COLO829 (cell line): ENCODE measurements at regions not wholly inside any gene's neighbourhood (a gene's known extent, or its start where the extent isn't known, plus 50 kb on each side); places are given as distances from the start of the nearest gene placed in this dataset.
"Not testable (repeated sequence)": the region's sequence is repeated elsewhere in the genome, so short reads cannot be mapped to it uniquely, and the experiment has no call there.

Experiments
- DNase-seq: peaks from one replicate; pipeline ENCODE4 v3.0.0; 2012; ENCODE audit warnings: low spot score

DNA sequence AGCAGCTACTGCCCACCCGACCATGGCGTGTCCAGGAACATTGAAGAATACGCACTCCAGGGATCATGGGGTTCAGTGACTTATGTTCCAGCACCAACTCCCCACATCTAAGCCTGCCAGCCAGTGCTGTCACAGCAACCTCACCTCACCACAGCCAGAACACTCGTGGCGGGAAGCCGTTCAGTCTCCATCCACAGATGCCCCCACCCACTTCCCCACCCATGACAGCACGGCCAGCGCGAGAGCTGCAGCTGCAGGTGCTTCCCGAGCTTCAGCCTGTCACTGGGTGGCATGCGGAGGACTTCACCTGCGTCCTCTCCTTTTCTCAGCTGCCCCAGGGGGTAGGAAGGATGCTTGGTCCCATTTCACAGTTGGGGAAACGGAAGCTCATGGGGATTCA, 50.3 kb downstream of the RBFOX3 start:
- DNase-seq, result no peak

DNA sequence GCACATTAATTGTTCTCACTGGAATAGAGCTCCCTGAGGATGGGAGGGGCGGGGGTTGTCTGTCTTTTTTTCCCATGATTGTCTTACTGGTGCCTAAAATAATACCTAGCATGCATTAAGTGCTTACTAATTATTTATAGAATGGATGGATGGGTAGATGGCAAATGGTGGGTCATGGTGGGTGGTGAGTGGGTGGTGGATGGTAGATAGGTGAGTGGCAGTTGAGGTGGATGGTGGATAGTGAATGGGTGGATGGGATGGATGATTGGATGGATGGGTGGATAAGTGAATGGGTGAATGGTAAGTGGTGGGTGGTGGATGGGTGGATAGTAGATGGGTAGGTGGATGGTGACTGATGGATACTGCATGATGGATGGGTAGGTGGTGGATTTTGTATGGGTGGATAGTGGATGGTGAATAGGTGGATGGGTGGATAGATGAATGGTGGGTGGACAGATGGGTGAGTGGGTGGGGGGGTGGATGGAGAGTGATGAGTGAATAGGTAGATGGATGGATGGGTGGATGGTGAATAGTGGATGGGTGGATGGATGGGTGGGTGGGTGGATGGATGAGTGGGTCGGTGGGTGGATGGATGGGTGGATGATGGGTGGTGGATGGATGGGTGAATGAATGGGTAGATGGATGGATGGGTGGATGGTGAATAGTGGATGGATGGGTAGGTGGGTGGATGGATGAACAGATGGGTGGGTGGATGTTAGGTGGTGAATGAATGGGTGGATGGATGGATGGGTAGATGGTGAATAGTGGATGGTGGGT, 51.6 kb downstream of the RBFOX3 start:
- no peak for DNase-seq

DNA sequence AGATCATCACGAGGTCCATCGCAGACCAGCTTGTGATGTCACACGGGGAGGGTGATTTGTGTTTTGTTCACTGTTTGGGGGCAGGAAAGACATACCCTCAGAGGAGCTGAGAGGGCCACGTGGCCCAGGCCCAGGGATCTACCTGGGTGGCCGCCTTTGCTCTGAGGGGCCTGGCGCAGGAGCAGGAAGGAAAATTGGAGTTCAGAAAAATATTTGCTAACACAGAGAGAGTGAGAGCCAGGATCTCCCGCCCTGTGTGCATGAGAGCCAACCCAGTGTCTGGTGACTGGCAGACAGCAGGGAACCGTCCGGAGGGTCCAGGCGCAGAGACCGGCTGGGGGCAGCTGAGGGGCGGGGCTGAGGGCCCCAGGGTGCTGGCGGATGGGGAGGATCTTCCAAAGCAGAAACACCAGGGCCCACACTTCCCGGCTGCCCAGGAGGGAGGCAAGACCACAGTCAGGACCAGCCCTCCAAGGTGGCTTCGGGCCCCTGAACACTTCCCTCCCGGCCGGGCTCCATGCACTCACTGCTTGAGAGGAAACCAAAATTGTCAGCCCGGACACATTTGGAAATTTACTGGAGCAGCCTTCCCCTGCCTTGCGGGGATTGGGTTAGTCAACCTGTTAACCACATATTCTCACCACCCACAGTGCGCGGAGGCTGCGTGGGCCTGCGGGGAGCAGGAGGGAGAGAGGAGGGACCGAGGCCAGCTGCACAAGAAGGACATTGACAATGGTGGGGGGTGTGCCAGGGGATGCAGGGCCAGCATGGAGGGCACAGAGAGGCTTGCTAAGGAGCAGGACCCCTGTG, 52.6 kb downstream of the RBFOX3 start:
- no peak for DNase-seq

DNA sequence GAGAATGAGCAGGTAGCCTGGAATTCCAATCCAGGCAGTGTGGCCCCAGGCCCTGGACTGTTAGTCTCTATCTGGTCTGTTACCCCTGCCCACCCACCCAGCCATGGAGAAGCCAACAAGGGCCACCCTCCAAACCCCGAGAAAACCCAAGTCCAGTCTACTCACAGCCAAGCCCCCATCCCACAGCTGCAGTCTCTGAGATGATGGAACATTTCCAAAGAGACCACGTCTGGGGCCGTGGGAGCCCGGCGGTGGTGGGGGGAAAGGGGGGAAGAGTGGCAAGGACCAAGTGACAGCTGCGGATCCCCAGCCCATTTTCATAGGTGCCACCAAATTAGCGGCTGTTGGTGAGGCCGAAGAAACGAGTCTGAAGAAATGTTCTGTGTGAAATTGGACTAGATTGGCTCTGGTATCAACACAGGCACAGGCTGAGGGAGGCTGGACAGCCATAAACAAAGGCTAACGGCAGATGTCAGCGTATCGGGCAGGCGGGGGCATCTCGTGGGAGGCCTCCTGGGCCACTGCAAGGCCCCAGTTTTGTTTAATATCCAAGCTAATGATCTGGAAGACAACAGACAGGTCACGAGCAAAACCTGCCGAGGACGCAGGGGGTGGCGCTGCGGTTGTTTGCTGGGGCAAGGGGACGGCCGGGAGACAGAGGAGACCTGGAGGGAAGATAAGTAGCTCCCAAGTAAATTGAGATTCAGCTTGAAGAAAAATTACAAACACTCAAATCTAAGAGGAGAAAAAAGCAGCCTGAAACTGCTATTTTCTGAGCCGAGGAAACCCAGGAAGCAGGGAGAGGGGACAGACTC, 53.4 kb downstream of the RBFOX3 start:
- DNase-seq, result no peak

DNA sequence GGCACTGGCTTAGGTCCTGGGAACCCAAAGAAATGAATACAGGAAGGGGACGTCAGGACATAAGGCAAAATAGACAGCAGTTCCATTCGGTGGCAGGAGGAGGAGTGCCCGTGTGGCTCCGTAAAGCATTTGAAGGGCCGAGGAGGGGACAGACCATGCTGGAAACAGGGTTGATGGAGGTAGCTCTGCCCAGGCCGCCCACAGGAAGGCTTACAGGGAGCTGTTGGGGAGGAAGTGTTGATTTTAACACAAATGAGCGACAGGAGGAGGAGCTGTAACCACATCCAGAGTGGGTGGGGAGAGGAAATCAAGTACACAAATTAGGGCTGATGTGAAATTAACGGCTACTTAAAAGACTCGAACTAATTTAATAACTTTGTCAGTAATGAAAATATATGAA, 54.6 kb downstream of the RBFOX3 start:
- no peak for DNase-seq

DNA sequence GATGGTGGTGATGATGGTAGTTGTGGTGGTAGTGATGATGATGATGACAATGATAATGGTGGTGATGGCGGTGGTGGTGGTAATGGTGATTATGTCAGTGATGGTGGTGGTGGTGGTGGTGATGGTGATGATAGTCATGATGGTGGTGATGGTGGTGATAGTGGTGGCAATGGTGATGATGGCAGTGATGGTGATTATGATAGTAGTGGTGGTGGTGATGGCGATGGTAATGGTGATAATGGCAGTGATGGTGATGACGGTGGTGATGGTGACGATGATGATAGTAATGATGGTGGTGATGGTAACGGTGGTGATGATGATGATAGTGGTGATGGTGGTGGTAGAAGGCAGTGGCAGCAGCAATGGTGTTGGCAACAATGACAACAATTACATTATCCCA, 55.3 kb downstream of the RBFOX3 start:
- DNase-seq, result no peak

DNA sequence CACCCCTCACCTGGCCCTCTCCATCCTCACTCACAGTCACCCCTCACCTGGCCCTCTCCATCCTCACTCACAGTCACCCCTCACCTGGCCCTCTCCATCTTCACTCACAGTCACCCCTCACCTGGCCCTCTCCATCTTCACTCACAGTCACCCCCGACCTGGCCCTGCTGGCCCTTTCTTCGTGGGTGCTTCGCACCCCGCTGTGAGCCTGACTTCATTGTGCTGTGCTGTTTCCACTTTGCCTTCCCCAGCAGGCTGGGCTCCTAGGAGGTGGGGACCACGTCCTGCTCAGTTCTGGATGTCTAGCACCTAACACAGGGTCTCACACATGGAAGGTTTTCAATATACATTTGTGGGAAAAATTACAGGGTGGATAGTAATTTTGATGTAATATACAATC, 56.5 kb downstream of the RBFOX3 start:
- DNase-seq, result not testable (repeated sequence)

DNA sequence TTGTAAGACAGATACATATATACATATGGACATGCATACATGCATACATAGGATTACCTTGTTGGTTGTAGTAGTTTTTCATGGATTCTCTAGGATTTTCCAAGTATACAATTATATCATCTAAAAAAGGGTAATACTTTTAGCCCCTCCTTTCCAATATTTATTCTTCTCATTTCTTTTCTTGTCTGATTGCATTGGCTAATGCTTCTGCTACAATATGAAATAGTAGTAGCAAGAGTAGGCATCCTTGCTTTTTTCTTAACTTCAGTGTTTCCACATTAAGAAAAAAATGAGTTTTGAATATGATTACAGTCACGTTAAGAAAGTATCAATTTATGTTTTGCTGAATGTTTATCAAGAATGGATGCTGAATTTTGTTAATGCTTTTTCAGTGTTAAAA, 58.0 kb downstream of the RBFOX3 start:
- DNase-seq, result no peak

DNA sequence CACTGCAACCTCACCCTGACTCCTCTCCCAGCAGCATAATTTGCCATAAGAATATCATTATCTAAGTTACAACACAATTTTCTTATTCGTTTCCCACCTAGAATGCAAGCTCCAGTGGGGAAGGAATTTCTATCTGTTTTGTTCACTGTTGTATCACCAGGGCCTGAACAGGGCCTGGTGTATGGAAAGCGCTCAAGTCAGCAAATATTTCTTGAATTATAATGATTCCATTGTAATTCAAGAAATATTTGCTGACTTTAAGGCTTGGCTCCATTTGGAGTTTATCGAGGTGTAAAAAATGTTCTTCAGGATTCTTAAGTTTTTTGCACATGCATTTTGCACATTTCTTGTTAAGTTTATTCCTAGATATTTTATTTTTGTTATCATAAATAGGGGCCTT, 58.4 kb downstream of the RBFOX3 start:
- DNase-seq, result no peak

DNA sequence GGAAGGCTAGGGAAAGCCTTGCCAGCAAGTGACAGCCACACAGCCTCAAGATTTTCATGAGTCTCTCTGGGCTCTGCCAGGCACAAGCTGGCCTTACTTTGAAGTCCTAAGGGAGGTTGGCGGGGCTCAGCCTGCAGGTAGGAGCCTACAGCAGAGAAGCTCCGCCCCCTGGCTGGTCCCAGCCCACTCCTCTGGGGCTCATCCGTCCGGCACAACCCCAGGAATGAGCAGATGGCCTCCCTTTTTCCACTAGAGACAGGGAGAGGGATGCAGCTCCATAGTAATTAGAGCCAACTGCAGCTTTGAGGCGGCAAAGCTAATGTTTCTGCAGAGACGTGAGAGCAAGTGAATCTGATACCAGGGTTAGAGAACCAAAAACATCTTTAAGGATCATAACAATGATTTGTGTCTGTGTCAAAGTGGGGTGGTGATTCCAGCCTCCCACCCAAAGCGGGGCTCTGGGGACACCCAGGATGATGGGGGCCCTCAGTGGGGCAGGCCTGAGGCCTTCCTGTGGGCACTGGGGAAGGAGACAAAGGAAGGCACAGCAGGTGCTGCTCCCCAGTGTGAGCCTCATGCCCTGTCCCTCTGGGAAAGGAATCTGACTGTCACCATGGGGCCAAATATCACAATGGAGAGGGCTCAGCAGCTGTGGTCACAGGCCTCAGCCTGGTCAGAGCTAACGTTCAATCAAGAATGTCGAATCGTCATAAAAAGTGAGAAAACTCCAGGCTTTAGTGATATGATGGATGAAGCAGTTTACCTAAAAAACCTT, 61.5 kb downstream of the RBFOX3 start:
- no peak for DNase-seq

DNA sequence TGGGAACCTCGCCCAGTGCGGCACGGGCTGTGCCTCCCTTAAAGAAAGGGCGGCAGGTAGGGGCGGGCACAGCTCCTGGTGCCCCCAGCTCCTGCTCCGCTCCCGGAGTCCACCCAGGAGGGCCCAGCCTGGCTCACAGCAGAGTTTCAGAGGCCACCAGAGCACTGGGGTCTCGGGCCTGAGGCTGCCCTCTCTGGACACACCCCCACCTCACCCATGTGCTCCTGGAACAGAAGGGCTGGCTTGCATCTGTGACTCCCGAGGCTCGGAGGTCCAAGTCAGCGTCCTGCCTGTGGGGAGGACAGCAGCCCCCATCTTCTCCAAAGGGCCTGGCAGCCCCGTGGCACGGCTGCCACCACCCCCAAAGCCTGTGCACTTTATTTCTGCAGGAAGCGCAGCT, 62.7 kb downstream of the RBFOX3 start:
- DNase-seq, result no peak

DNA sequence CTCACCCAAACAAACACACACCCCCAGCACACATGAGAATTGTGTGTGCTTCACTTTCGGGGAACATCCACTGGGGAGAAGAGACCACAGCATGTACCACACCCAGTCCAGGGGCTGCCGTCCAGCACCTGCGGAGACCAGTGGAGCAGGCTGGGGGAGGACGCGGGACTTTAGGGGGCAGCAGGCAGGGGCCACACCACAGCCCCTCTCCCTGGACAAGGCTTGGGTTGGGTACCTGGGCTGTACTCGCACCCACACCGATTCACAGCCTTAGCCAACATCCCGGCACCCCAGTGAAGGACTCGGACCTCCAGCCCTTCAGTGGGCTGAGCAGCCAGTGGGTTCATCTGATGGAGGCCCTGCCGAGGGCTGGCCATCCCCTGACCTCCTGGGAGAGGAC, 63.3 kb downstream of the RBFOX3 start:
- DNase-seq, result no peak

DNA sequence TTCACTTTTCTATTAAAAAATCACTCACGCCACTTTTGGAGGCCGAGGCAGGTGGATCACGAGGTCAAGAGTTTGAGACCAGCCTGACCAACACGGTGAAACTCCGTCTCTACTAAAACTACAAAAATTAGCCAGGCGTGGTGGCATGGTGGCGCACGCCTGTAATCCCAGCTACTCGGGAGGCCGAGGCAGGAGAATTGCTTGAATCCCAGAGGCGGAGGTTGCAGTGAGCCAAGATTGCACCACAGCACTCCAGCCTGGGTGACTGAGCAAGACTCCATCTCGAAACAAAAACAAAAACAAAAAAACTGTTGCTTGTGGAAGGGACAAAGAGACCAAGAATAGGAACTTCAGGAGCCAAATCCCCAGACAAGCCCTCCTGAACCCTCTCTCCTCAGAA, 63.7 kb downstream of the RBFOX3 start:
- DNase-seq, result not testable (repeated sequence)

DNA sequence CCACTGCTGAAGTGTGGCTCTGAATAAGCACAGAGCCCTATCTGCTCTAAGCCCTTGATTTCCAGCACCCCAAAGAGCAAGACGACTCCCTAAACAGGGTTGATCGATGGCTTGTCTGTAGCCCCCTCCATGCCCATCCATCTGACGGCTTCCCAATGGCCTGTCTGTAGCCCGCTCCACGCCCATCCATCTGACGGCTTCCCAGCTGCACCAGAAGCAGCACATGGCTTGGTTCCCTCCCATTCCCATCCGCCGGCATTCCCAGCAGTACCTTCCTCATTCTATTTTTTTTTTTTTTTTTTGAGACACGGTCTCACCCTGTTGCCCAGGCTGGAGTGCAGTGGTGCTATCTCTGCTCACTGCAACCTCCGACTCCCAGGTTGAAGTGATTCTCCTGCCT, 64.5 kb downstream of the RBFOX3 start:
- DNase-seq, result no peak

DNA sequence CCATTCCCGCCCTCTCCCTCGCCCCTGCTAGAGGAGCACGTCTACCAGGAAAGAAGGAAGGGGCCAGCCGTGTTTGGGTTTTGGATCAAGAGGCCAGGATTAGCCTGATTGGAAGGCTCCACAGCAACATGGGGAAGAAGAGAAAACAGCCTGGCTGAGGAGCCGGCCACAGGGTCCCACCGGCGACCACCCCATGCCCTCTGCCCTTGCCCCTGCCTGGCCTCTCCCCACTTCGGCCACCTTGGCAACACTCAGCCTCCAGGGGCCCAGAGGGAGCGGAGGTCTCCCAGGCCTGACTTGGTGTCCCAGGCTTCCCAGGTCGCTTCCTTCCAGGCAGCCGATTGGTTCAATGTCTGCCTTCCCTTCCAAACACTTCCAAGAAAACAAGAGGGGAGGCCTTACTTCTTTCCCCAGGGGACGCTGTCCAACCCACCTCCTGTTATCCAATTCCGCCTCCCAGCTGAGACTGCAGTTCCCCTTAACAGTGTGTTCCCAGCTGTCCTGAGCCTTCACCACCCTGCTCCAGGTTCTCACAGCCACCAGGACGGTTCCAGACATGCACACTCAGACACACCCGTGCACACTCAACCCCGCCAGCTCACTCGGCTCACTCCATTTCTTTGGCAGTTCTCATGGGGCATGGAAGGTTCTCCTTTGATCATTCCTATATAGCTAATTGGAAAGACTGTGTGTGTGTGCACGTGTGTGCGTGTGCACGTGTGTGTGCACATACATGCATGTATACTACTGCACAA, 65.4 kb downstream of the RBFOX3 start:
- DNase-seq, result no peak

DNA sequence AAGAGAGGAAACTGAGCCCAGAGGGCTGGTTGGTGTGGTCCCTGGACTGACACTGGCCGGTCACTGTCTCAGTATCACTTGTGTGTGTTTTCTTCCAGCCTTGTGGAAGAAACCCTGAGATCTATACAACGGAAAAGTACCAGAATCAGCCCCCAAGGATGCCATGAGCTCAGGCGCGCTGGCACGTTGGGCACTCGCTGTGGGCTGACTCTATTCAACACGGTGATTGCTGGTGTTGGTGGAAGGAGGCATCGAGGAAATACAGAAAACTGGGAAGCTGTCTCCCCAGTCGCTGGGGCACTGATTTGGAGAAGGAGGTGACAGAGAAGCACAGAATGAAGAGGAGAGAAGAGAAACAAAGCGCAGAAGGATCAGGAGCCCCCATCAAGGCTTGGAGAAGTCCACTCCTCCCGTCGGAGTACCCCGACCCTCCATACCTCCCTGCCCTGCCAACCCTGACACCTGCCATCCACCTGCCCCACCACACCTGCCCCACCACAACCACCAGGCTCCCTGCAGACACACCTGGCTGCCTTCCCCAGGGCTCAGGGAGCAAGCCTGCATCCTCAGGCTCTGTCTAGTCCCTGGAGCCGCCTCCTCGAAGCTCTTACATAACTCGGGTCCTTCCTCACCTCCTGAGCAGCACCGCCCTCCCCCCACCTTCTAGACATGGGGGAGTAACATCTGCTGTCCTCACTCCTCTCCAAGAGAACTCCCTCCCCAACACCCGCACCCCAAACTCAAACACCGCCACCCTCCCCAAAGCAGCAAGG, 66.5 kb downstream of the RBFOX3 start:
- no peak for DNase-seq

DNA sequence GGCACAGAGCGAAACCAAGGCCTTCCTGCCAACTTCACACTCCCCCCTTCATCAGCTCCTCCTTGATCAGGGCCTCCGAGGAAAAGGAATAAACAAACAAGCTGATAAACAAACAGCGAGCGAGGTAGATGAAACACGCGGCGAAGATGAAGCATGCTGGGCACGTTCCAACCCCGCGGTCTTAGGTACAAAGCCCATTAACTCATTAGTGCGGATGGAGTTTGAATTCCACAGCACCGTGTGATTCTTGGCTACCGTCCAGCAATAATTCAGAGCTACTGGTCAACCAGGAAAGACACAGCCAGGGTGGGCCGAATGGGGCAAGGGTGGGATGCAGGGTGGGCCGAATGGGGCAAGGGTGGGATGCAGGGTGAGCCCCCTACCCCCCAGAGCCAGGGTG, 67.3 kb downstream of the RBFOX3 start:
- DNase-seq, result no peak

DNA sequence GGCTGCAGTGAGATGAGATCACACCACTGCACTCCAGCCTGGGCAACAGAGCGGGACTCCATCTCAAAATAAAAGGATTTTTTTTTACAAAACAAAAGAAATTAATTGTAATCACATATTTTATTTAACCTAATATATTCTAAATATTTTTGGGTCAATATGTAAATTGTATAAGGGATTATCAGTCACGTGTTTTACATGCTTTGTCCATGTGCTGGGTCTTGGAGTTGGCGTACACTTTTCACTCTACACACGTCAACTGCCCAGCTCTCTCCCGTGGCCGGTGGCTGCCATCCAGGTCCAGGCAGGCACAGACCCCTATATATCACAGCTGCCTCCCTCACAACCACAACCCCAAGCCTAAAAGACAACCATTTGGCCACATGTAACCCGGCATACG, 68.1 kb downstream of the RBFOX3 start:
- no peak for DNase-seq

DNA sequence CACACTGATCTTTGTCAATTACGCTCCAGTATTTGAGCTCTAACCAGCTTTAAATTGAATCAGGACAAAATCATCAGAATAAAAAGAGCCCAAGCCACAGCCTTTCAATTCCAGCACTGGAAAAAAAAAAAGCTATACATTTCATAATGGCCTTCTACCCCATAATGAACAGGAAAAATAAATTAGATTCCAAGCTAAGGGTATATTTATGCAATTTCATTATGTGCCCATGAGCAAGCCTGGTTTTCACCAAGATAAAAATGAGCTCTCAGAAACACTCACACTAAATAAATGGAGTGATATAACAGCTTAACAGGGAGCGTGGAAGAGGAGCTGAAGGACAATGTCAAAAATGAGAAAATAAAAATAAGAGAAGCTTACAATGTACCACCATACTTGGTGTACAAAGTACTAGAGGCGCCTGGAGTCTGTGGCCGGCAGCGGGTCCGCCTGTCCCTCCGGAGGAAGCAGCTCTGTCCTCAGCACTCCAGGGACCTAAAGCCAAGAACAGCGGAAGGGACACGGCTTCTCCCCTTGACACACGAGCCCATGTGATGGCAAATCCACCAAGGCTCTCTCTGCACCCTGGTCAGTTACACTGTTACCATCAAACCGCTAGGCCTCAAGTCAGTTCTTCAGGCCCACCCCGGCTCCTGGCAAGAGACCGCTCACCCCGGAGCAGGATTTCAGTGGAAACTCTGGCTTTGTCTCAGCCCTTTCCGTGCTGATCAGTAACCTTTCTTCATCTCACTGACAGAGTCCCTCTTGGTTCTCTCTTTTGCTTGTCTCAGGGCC, 69.6 kb downstream of the RBFOX3 start:
- DNase-seq, result no peak
